A673 (cell line): ENCODE measurements at regions not wholly inside any gene's neighbourhood (a gene's known extent, or its start where the extent isn't known, plus 50 kb on each side); places are given as distances from the start of the nearest gene placed in this dataset.

ENCODE experiments used
- CTCF ChIP-seq: fragments of 300-800, 200-600 bp; sonication (generic); conservative IDR thresholded peaks from 2 replicates; pipeline ENCODE4 v1.5.1; 2017; ENCODE audit warnings: low read depth, mild to moderate bottlenecking, antibody characterized with exemption, low read length, moderate library complexity, mixed read lengths
- EZH2 ChIP-seq: fragments of 200-600 bp; sonication (generic); IDR thresholded peaks from 2 replicates; pipeline ENCODE4 v1.6.1; 2017; ENCODE audit warnings: borderline replicate concordance, low read depth, mild to moderate bottlenecking, mixed read lengths, antibody characterized with exemption, low read length; ENCODE audit not compliant: poor library complexity, severe bottlenecking

GRCh38 chr17:77691216-77692085 lies 267.1 kb upstream of the TNRC6C start:
- TF ChIP-seq EZH2: no peak
- TF ChIP-seq CTCF: 0 out of 2 replicates have a peak, but pooled peaks have one; percentile 13
